Suprapubic skin (tissue), 4 donors: ENCODE measurements at regions not wholly inside any gene's neighbourhood (a gene's known extent, or its start where the extent isn't known, plus 50 kb on each side); places are given as distances from the start of the nearest gene placed in this dataset.
A peak's percentile ranks its signal among the peaks of the same experiment; 100 is the strongest.

Experiments used
- DNase-seq, 2 donors: peaks; one replicate each; pipeline ENCODE4 v3.0.0-alpha.2; 2019; ENCODE audit warnings: low spot score in 2 of 2
- H3K27ac ChIP-seq: fragments of 200-600 bp; sonication (generic); one replicate; pipeline ENCODE4 v1.5.1; 2019
- H3K27me3 ChIP-seq: fragments of 200-600 bp; sonication (generic); one replicate; pipeline ENCODE4 v1.5.1; 2019
- H3K36me3 ChIP-seq: fragments of 200-600 bp; sonication (generic); one replicate; pipeline ENCODE4 v1.5.1; 2019
- H3K4me1 ChIP-seq: fragments of 200-600 bp; sonication (generic); one replicate; pipeline ENCODE4 v1.5.1; 2019
- H3K4me3 ChIP-seq: fragments of 200-600 bp; sonication (generic); one replicate; pipeline ENCODE4 v1.5.1; 2019; ENCODE audit warnings: mild to moderate bottlenecking
- H3K9me3 ChIP-seq: fragments of 200-600 bp; sonication (generic); one replicate; pipeline ENCODE4 v1.5.1; 2019
- CTCF ChIP-seq, 2 donors: fragments of 200-600 bp in 1 of 2; fragments of 450-650 bp in 1 of 2; sonication (generic) in 1 of 2; IDR thresholded peaks; one replicate each; pipeline ENCODE4 v1.5.1; 2016 to 2019; ENCODE audit warnings: antibody characterized with exemption in 2 of 2, mild to moderate bottlenecking in 1 of 2, moderate library complexity in 1 of 2
- EP300 ChIP-seq: sonication (generic); formaldehyde crosslinking; IDR thresholded peaks from one replicate; pipeline ENCODE4 v1.6.1; 2017; ENCODE audit warnings: antibody characterized with exemption
- POLR2A ChIP-seq, 2 donors: fragments of 450-650 bp; IDR thresholded peaks; one replicate each; pipeline ENCODE4 v1.6.1; 2017; ENCODE audit warnings: antibody characterized with exemption in 2 of 2, mild to moderate bottlenecking in 2 of 2, moderate library complexity in 2 of 2
- POLR2AphosphoS5 ChIP-seq, 3 donors: sonication (generic); formaldehyde crosslinking; IDR thresholded peaks; one replicate each; pipeline ENCODE4 v1.6.1; 2017; ENCODE audit warnings: antibody characterized with exemption in 3 of 3
- WGBS: methylation state at CpG from one replicate; pipeline ENCODE4 v1.1.5; 2018; 5-methylcytosine and 5-hydroxymethylcytosine counted together

GRCh38 chr3:13167829-13168228 is 94.6 kb upstream of the IQSEC1 start:
- H3K4me1 ChIP-seq = no peaks in the 10 kb centered on the region
- no peak for TF ChIP-seq CTCF (IDR thresholded peaks at IDR 0.05)
- TF ChIP-seq EP300 = no peak
- TF ChIP-seq POLR2AphosphoS5 (IDR thresholded peaks at IDR 0.05) = no peak
- no peak for TF ChIP-seq POLR2A (IDR thresholded peaks at IDR 0.05)
- H3K4me3 ChIP-seq = no peak overlapping the region
- H3K36me3 ChIP-seq = no peaks in the 10 kb centered on the region
- peaks cover 3% of the 10 kb centered on the region for H3K27me3 ChIP-seq
- H3K9me3 ChIP-seq = no peaks in the 10 kb centered on the region
- peak in 1 of 2 donors; percentile 25 for DNase-seq
- H3K27ac ChIP-seq = no peak overlapping the region
- WGBS = 76% methylated on average over 2 of the region's 2 CpGs

- DNase-seq = peak in 1 of 2 donors; percentile 30
- no peak overlapping the region for H3K27ac ChIP-seq
- no peaks in the 10 kb centered on the region for H3K4me1 ChIP-seq
- TF ChIP-seq EP300 = no peak
- no peak for TF ChIP-seq POLR2AphosphoS5 (IDR thresholded peaks at IDR 0.05)
- TF ChIP-seq CTCF (IDR thresholded peaks at IDR 0.05) = no peak
- no peak for TF ChIP-seq POLR2A (IDR thresholded peaks at IDR 0.05)
- 67% methylated on average over 11 of the region's 11 CpGs for WGBS
- H3K4me3 ChIP-seq = no peak overlapping the region
- H3K36me3 ChIP-seq = no peaks in the 10 kb centered on the region
- H3K27me3 ChIP-seq = peaks cover 3% of the 10 kb centered on the region
- no peaks in the 10 kb centered on the region for H3K9me3 ChIP-seq
Measured at GRCh38 chr3:13167064-13167743, 94.0 kb upstream of the IQSEC1 start.

GRCh38 chr3:13166243-13167063 is 93.2 kb upstream of the IQSEC1 start:
- peaks cover 3% of the 10 kb centered on the region for H3K27me3 ChIP-seq
- H3K4me1 ChIP-seq = no peaks in the 10 kb centered on the region
- no peaks in the 10 kb centered on the region for H3K36me3 ChIP-seq
- 64% methylated on average over 13 of the region's 13 CpGs for WGBS
- no peak overlapping the region for H3K27ac ChIP-seq
- DNase-seq = peak in 1 of 2 donors; percentile 4
- TF ChIP-seq CTCF (IDR thresholded peaks at IDR 0.05) (no peak), POLR2A (IDR thresholded peaks at IDR 0.05) (no peak)
- H3K9me3 ChIP-seq = no peaks in the 10 kb centered on the region
- no peak overlapping the region for H3K4me3 ChIP-seq

- H3K36me3 ChIP-seq = no peaks in the 10 kb centered on the region
- DNase-seq = no peak
- H3K9me3 ChIP-seq = no peaks in the 10 kb centered on the region
- TF ChIP-seq POLR2A (IDR thresholded peaks at IDR 0.05) (no peak), EP300 (no peak), CTCF (IDR thresholded peaks at IDR 0.05) (no peak), POLR2AphosphoS5 (IDR thresholded peaks at IDR 0.05) (no peak)
- no peaks in the 10 kb centered on the region for H3K4me1 ChIP-seq
- peaks cover 3% of the 10 kb centered on the region for H3K27me3 ChIP-seq
- H3K4me3 ChIP-seq = no peak overlapping the region
- 100% methylated on average over 1 of the region's 9 CpGs for WGBS
- no peak overlapping the region for H3K27ac ChIP-seq
Measured at GRCh38 chr3:13165576-13165975, 92.3 kb upstream of the IQSEC1 start.

- no peaks in the 10 kb centered on the region for H3K9me3 ChIP-seq
- DNase-seq = no peak
- WGBS = 72% methylated on average over 6 of the region's 9 CpGs
- no peak overlapping the region for H3K4me3 ChIP-seq
- H3K27me3 ChIP-seq = peaks cover 3% of the 10 kb centered on the region
- H3K36me3 ChIP-seq = no peaks in the 10 kb centered on the region
- no peak for TF ChIP-seq POLR2AphosphoS5 (IDR thresholded peaks at IDR 0.05)
- TF ChIP-seq POLR2A (IDR thresholded peaks at IDR 0.05) = no peak
- no peak for TF ChIP-seq CTCF (IDR thresholded peaks at IDR 0.05)
- TF ChIP-seq EP300 = no peak
- no peak overlapping the region for H3K27ac ChIP-seq
- no peaks in the 10 kb centered on the region for H3K4me1 ChIP-seq
Measured at GRCh38 chr3:13164893-13165492, 91.8 kb upstream of the IQSEC1 start.
